ENCODE measurements at regions not wholly inside any gene's neighbourhood (a gene's known extent, or its start where the extent isn't known, plus 50 kb on each side); places are given as distances from the start of the nearest gene placed in this dataset.
A peak's percentile ranks its signal among the peaks of the same experiment; 100 is the strongest.

GRCh38 chr6:164114651-164115050 lies 700.1 kb downstream of the QKI start:
- DNase-seq (ENCODE audit: low spot score): no peak
- Mint-ChIP-seq H3K4me1 (ENCODE audit: unreplicated experiment) (no peaks in the 10 kb centered on the region), H3K36me3 (ENCODE audit: low read depth, unreplicated experiment) (no peaks in the 10 kb centered on the region), H3K27ac (ENCODE audit: unreplicated experiment) (no peak overlapping the region), H3K27me3 (ENCODE audit: unreplicated experiment) (no peaks in the 10 kb centered on the region), H3K9me3 (ENCODE audit: unreplicated experiment) (no peaks in the 10 kb centered on the region), H3K4me3 (ENCODE audit: unreplicated experiment) (no peak overlapping the region)
- TF ChIP-seq, protein P1, sequence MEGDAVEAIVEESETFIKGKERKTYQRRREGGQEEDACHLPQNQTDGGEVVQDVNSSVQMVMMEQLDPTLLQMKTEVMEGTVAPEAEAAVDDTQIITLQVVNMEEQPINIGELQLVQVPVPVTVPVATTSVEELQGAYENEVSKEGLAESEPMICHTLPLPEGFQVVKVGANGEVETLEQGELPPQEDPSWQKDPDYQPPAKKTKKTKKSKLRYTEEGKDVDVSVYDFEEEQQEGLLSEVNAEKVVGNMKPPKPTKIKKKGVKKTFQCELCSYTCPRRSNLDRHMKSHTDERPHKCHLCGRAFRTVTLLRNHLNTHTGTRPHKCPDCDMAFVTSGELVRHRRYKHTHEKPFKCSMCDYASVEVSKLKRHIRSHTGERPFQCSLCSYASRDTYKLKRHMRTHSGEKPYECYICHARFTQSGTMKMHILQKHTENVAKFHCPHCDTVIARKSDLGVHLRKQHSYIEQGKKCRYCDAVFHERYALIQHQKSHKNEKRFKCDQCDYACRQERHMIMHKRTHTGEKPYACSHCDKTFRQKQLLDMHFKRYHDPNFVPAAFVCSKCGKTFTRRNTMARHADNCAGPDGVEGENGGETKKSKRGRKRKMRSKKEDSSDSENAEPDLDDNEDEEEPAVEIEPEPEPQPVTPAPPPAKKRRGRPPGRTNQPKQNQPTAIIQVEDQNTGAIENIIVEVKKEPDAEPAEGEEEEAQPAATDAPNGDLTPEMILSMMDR (IDR thresholded peaks at IDR 0.05; ENCODE audit: unreplicated experiment): no peak

DNA sequence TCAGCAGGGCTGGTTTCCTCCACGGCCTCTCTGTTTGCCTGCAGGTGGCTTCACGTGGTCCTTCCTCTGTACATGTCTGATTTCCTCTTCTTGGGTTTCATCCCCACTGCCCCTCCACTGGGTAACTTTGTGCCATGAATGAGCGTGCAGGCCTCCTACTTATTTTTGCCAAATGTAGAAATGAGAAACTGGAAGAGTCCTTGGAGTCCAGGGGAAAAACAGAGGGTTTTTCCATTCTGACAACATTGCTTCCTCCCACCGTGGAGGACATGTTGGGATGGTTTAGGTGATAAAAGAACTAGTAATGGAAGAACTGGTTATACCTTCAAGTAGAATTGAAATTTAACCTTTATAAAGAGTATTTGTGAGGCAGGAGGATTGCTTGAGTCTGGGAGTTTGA lies 699.5 kb downstream of the QKI start:
- Mint-ChIP-seq H3K27me3 (ENCODE audit: unreplicated experiment) (no peaks in the 10 kb centered on the region), H3K27ac (ENCODE audit: unreplicated experiment) (no peak overlapping the region), H3K9me3 (ENCODE audit: unreplicated experiment) (no peaks in the 10 kb centered on the region), H3K4me1 (ENCODE audit: unreplicated experiment) (no peaks in the 10 kb centered on the region), H3K36me3 (ENCODE audit: low read depth, unreplicated experiment) (no peaks in the 10 kb centered on the region), H3K4me3 (ENCODE audit: unreplicated experiment) (no peak overlapping the region)
- TF ChIP-seq, protein P1 (IDR thresholded peaks at IDR 0.05; ENCODE audit: unreplicated experiment): no peak
- DNase-seq (ENCODE audit: low spot score): no peak

GRCh38 chr6:164113637-164114036 lies 699.1 kb downstream of the QKI start:
- H3K4me3 Mint-ChIP-seq (ENCODE audit: unreplicated experiment): no peak overlapping the region
- no peak for DNase-seq (ENCODE audit: low spot score)

DNA sequence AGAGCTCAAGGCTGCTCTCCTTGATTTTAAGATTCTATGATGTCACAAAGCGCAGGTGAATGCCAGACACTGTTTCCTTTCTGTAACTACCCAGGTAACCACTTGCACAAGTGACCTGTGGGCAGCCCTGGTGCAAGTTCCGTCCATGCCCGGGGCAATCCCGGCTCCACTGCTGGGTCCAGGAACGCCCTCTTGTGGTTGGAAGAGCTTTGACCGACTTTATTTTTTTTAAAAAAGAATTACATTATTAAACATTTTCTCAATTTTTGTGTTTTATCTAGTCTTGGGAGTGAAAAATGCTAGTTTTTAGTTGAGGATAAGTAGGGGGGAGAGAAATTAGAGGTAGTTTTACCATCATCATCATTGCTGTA lies 695.2 kb downstream of the QKI start:
- H3K27ac Mint-ChIP-seq (ENCODE audit: unreplicated experiment): no peak overlapping the region
- no peaks in the 10 kb centered on the region for H3K9me3 Mint-ChIP-seq (ENCODE audit: unreplicated experiment)
- no peak overlapping the region for H3K4me3 Mint-ChIP-seq (ENCODE audit: unreplicated experiment)
- no peaks in the 10 kb centered on the region for H3K4me1 Mint-ChIP-seq (ENCODE audit: unreplicated experiment)
- H3K27me3 Mint-ChIP-seq (ENCODE audit: unreplicated experiment): peaks cover 1% of the 10 kb centered on the region
- H3K36me3 Mint-ChIP-seq (ENCODE audit: low read depth, unreplicated experiment): no peaks in the 10 kb centered on the region
- TF ChIP-seq, protein P1 (IDR thresholded peaks at IDR 0.05; ENCODE audit: unreplicated experiment): peak; percentile 78
- peak; percentile 33 for DNase-seq (ENCODE audit: low spot score)

More at GRCh38 chr6:164113637-164114036, 699.1 kb downstream of the QKI start:
- Mint-ChIP-seq H3K4me1 (ENCODE audit: unreplicated experiment) (no peaks in the 10 kb centered on the region), H3K27me3 (ENCODE audit: unreplicated experiment) (no peaks in the 10 kb centered on the region), H3K27ac (ENCODE audit: unreplicated experiment) (no peak overlapping the region), H3K9me3 (ENCODE audit: unreplicated experiment) (no peaks in the 10 kb centered on the region), H3K36me3 (ENCODE audit: low read depth, unreplicated experiment) (no peaks in the 10 kb centered on the region)
- TF ChIP-seq, protein P1 (IDR thresholded peaks at IDR 0.05; ENCODE audit: unreplicated experiment): no peak

DNA sequence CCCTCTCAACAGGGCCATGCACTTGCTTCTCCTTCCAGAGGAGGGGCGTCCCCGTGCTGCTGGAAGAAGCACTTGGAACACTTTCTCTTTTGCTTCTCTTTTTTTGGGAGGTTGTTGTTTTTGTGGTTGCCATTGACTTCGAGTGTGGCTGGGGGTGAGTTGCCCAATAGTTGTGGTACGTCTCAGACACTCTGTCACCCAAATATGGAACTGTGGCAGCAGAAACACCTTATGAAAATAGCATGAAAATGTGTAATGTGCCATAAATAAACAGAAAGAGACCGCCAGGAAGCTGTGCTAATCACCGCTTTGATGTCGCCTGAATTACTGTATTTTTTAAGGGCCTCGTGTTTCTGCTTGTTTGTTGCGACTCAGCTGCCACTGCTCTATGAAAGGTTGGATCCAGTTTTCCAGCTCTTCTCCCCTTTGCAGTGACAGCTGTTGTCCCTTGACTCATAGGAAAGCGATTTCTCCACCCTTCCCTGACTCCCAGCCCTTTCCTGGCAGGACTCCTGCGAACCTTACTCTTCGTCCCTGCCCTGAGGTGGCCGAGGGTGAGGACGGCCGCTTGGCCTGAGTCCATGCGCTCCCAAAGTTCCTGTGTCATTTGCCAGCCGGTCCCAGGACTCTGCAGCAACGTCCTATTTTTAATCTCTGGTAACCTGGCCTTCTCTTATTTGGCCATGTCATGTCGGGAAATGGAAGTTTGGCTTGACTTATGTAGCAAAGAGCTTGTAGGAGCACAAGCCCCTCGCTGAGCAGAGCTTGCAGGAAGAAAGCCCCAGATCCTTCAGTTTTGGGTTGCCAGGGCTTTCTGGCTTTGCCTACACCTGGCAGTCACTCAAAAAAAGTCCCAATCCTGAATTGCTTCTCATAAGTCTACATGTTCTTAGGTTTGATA lies 694.6 kb downstream of the QKI start:
- no peak for DNase-seq (ENCODE audit: low spot score)
- Mint-ChIP-seq H3K9me3 (ENCODE audit: unreplicated experiment) (no peaks in the 10 kb centered on the region), H3K4me3 (ENCODE audit: unreplicated experiment) (no peak overlapping the region), H3K36me3 (ENCODE audit: low read depth, unreplicated experiment) (no peaks in the 10 kb centered on the region), H3K27me3 (ENCODE audit: unreplicated experiment) (peaks cover 1% of the 10 kb centered on the region), H3K27ac (ENCODE audit: unreplicated experiment) (no peak overlapping the region), H3K4me1 (ENCODE audit: unreplicated experiment) (no peaks in the 10 kb centered on the region)
- TF ChIP-seq, protein P1 (IDR thresholded peaks at IDR 0.05; ENCODE audit: unreplicated experiment): no peak
